H9 (cell line): ENCODE measurements at regions not wholly inside any gene's neighbourhood (a gene's known extent, or its start where the extent isn't known, plus 50 kb on each side); places are given as distances from the start of the nearest gene placed in this dataset.

Source experiments
- DNase-seq: peaks from one replicate; pipeline ENCODE4 v3.0.0-alpha.2; 2017
- H2AFZ ChIP-seq: one replicate; pipeline ENCODE4 v1.6.1; 2013; ENCODE audit warnings: mild to moderate bottlenecking, low read length, control low read depth, moderate library complexity
- H2AK5ac ChIP-seq: 2 replicates; pipeline ENCODE4 v1.6.1; 2013; ENCODE audit warnings: low read length, control low read depth, mixed read lengths; ENCODE audit not compliant: insufficient read length
- H2BK120ac ChIP-seq: one replicate; pipeline ENCODE4 v1.6.1; 2013; ENCODE audit warnings: low read depth, mild to moderate bottlenecking, low read length, control low read depth, inconsistent platforms; ENCODE audit not compliant: poor library complexity, severe bottlenecking
- H2BK12ac ChIP-seq: 2 replicates; pipeline ENCODE4 v1.6.1; 2013; ENCODE audit warnings: low read length, control low read depth, mixed read lengths, low read depth; ENCODE audit not compliant: insufficient read length
- H2BK15ac ChIP-seq: 2 replicates; pipeline ENCODE4 v1.6.1; 2013; ENCODE audit warnings: low read depth, low read length, control low read depth
- H2BK20ac ChIP-seq: one replicate; pipeline ENCODE4 v1.6.1; 2013; ENCODE audit warnings: low read depth, mild to moderate bottlenecking, low read length, control low read depth, inconsistent platforms; ENCODE audit not compliant: poor library complexity, severe bottlenecking
- H2BK5ac ChIP-seq: 2 replicates; pipeline ENCODE4 v1.6.1; 2013; ENCODE audit warnings: low read length, control low read depth, mixed read lengths; ENCODE audit not compliant: insufficient read length
- H3K14ac ChIP-seq: 2 replicates; pipeline ENCODE4 v1.6.1; 2013; ENCODE audit warnings: low read length, control low read depth; ENCODE audit not compliant: insufficient read depth
- H3K18ac ChIP-seq: 2 replicates; pipeline ENCODE4 v1.6.1; 2013; ENCODE audit warnings: low read depth, mild to moderate bottlenecking, mixed read lengths, low read length, control low read depth; ENCODE audit not compliant: insufficient read length
- H3K23ac ChIP-seq: 2 replicates; pipeline ENCODE4 v1.6.1; 2013; ENCODE audit warnings: low read length, control low read depth, mixed read lengths, low read depth; ENCODE audit not compliant: insufficient read length
- H3K23me2 ChIP-seq: 2 replicates; pipeline ENCODE4 v1.6.1; 2013; ENCODE audit warnings: low read depth, mild to moderate bottlenecking, mixed read lengths, low read length, control low read depth; ENCODE audit not compliant: insufficient read length, poor library complexity, severe bottlenecking
- H3K27ac ChIP-seq: 2 replicates; pipeline ENCODE4 v1.5.1; 2013; ENCODE audit warnings: low read length, control low read depth, mixed read lengths, low read depth; ENCODE audit not compliant: insufficient read length
- H3K27me3 ChIP-seq: 2 replicates; pipeline ENCODE4 v1.6.1; 2013; ENCODE audit warnings: low read length, control low read depth, inconsistent platforms; ENCODE audit not compliant: insufficient read depth
- H3K4ac ChIP-seq: 2 replicates; pipeline ENCODE4 v1.6.1; 2013; ENCODE audit warnings: low read depth, mild to moderate bottlenecking, control low read depth, inconsistent platforms, low read length, moderate library complexity
- H3K4me1 ChIP-seq: 2 replicates; pipeline ENCODE4 v1.6.1; 2013; ENCODE audit warnings: low read length, control low read depth, inconsistent platforms; ENCODE audit not compliant: insufficient read depth
- H3K4me2 ChIP-seq: 2 replicates; pipeline ENCODE4 v1.6.1; 2013; ENCODE audit warnings: low read length, control low read depth, mixed read lengths; ENCODE audit not compliant: insufficient read length, insufficient read depth
- H3K56ac ChIP-seq: 2 replicates; pipeline ENCODE4 v1.6.1; 2013; ENCODE audit warnings: low read depth, mild to moderate bottlenecking, mixed read lengths, low read length, control low read depth; ENCODE audit not compliant: insufficient read length
- H3K79me1 ChIP-seq: 2 replicates; pipeline ENCODE4 v1.6.1; 2013; ENCODE audit warnings: low read depth, mild to moderate bottlenecking, moderate library complexity, low read length, control low read depth, inconsistent platforms; ENCODE audit not compliant: insufficient read depth, poor library complexity, severe bottlenecking
- H3K79me2 ChIP-seq: 2 replicates; pipeline ENCODE4 v1.6.1; 2013; ENCODE audit warnings: low read length, control low read depth, inconsistent platforms; ENCODE audit not compliant: insufficient read depth
- H3K9ac ChIP-seq: 2 replicates; pipeline ENCODE4 v1.6.1; 2013; ENCODE audit warnings: low read length, control low read depth, mixed read lengths; ENCODE audit not compliant: insufficient read length; ENCODE audit errors: extremely low read depth
- H3K9me3 ChIP-seq: one replicate; pipeline ENCODE4 v1.6.1; 2013; ENCODE audit warnings: low read depth, low read length, inconsistent platforms; ENCODE audit not compliant: control insufficient read depth
- H3T11ph ChIP-seq: one replicate; pipeline ENCODE4 v1.6.1; 2013; ENCODE audit warnings: mild to moderate bottlenecking, low read length, control low read depth, inconsistent platforms
- H4K20me1 ChIP-seq: one replicate; pipeline ENCODE4 v1.6.1; 2013; ENCODE audit not compliant: control insufficient read depth, insufficient read length, insufficient read depth
- H4K5ac ChIP-seq: 2 replicates; pipeline ENCODE4 v1.6.1; 2013; ENCODE audit warnings: low read depth, mild to moderate bottlenecking, mixed read lengths, low read length, control low read depth; ENCODE audit not compliant: insufficient read length
- H4K8ac ChIP-seq: replicated peaks from 2 replicates; pipeline ENCODE4 v1.6.1; 2013; ENCODE audit warnings: low read length, control low read depth, mixed read lengths, low read depth; ENCODE audit not compliant: insufficient read length
- H4K91ac ChIP-seq: 2 replicates; pipeline ENCODE4 v1.6.1; 2013; ENCODE audit warnings: low read depth, mild to moderate bottlenecking, moderate library complexity, mixed read lengths, low read length, control low read depth; ENCODE audit not compliant: insufficient read length
- H3K27ac Mint-ChIP-seq, 3 experiments: 2 replicates in 2 of 3; 3 replicates in 1 of 3; pipeline ENCODE4 v1.8.0; 2020 to 2021; ENCODE audit warnings: mixed read lengths in 3 of 3, mild to moderate bottlenecking in 1 of 3, moderate library complexity in 1 of 3
- H3K27me3 Mint-ChIP-seq: 2 replicates; pipeline ENCODE4 v1.8.0; 2021; ENCODE audit warnings: low read depth, mild to moderate bottlenecking, moderate library complexity, mixed read lengths
- H3K36me3 Mint-ChIP-seq, 3 experiments: 2 replicates in 2 of 3; 3 replicates in 1 of 3; pipeline ENCODE4 v1.8.0; 2020 to 2021; ENCODE audit warnings: low read depth in 3 of 3, mixed read lengths in 3 of 3; ENCODE audit not compliant: insufficient read depth in 1 of 3
- H3K4me1 Mint-ChIP-seq, 2 experiments: 2 replicates each; pipeline ENCODE4 v1.8.0; 2020; ENCODE audit warnings: mixed read lengths in 2 of 2
- H3K4me3 Mint-ChIP-seq, 2 experiments: 2 replicates in 1 of 2; 3 replicates in 1 of 2; pipeline ENCODE4 v1.8.0; 2020 to 2021; ENCODE audit warnings: mild to moderate bottlenecking in 2 of 2, mixed read lengths in 2 of 2, moderate library complexity in 1 of 2
- H3K9me3 Mint-ChIP-seq, 2 experiments: 2 replicates in 1 of 2; 3 replicates in 1 of 2; pipeline ENCODE4 v1.8.0; 2020; ENCODE audit warnings: mild to moderate bottlenecking in 2 of 2, mixed read lengths in 2 of 2, moderate library complexity in 1 of 2
- CTCF ChIP-seq: fragments of 200-600 bp; sonication (generic); conservative IDR thresholded peaks from 3 replicates; pipeline ENCODE4 v1.8.0; 2021; ENCODE audit warnings: antibody characterized with exemption, mild to moderate bottlenecking
- WGBS: extraction: QIAGEN DNeasy Blood & Tissue Kit; methylation state at CpG from one replicate; pipeline ENCODE4 v1.1.7; 2013; ENCODE audit warnings: missing lambda C conversion rate, low lambda C conversion rate, mixed read lengths; ENCODE audit not compliant: insufficient read length; ENCODE audit errors: extremely low coverage; 5-methylcytosine and 5-hydroxymethylcytosine counted together

GRCh38 chr4:110751183-110751582 lies 128.3 kb upstream of the PITX2 start:
- H2BK12ac ChIP-seq, result no peak overlapping the region
- no peak overlapping the region for H2BK15ac ChIP-seq
- no peaks in the 10 kb centered on the region for H3K79me2 ChIP-seq
- H3K9me3 Mint-ChIP-seq, result no peaks in the 10 kb centered on the region
- H3K14ac ChIP-seq, result no peak overlapping the region
- H3K18ac ChIP-seq, result no peak overlapping the region
- H2BK20ac ChIP-seq, result no peak overlapping the region
- no CpG with 5 or more reads among the region's 3 CpGs for WGBS
- H2BK5ac ChIP-seq, result no peak overlapping the region
- TF ChIP-seq CTCF, result no peak
- H3K27me3 ChIP-seq, result no peaks in the 10 kb centered on the region
- no peak overlapping the region for H3K4me2 ChIP-seq
- no peak overlapping the region for H3K9ac ChIP-seq
- no peak overlapping the region for H4K5ac ChIP-seq
- DNase-seq, result no peak
- H3K27me3 Mint-ChIP-seq, result no peaks in the 10 kb centered on the region
- no peaks in the 10 kb centered on the region for H4K20me1 ChIP-seq
- H3T11ph ChIP-seq, result no peak overlapping the region
- no peak overlapping the region for H3K56ac ChIP-seq
- H3K79me1 ChIP-seq, result no peaks in the 10 kb centered on the region
- no peaks in the 10 kb centered on the region for H3K4me1 ChIP-seq
- H2AFZ ChIP-seq, result no peak overlapping the region
- H3K27ac Mint-ChIP-seq, result no peak overlapping the region
- no peak overlapping the region for H3K23ac ChIP-seq
- H3K4me3 Mint-ChIP-seq, result no peak overlapping the region
- H3K4me1 Mint-ChIP-seq, result peaks cover 0 to 2% of the 10 kb centered on the region in 2 experiments; a peak in 1 of 4 replicates
- H2AK5ac ChIP-seq, result no peak overlapping the region
- no peak overlapping the region for H4K91ac ChIP-seq
- no peaks in the 10 kb centered on the region for H3K9me3 ChIP-seq
- no peak overlapping the region for H3K4ac ChIP-seq
- no peak overlapping the region for H3K27ac ChIP-seq
- no peak overlapping the region for H2BK120ac ChIP-seq
- no peaks in the 10 kb centered on the region for H3K36me3 Mint-ChIP-seq
- H4K8ac ChIP-seq, result no peak overlapping the region
- H3K23me2 ChIP-seq, result no peaks in the 10 kb centered on the region
